ENCODE measurements at regions not wholly inside any gene's neighbourhood (a gene's known extent, or its start where the extent isn't known, plus 50 kb on each side); places are given as distances from the start of the nearest gene placed in this dataset.

DNA sequence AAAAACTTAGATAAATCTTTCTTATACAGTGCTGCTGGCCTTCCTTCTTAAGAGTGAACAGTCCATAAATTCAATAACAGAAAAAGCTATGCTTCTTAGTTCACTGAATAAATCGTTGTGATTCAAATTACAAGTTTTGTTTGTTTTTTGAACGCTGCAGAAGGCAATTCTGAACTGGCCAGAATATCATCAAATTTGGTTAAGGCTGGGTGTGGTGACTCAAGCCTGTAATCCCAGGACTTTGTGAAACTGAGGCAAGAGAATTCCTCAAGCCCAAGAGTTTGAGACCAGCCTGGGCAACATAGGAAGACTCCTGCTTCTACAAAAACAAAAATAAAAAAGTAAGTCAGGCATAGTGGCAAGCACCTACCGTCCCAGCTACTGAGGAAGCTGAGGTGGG is 111.2 kb upstream of the SLC39A10 start:
- POLR2A ChIA-PET = no interaction called here
- Histone ChIP-seq H3K9ac (replicated peaks; ENCODE audit: extremely low read depth, insufficient read depth, low read length) (no peak overlapping the region), H3K27ac (ENCODE audit: insufficient read depth, low read depth, low read length) (no peak overlapping the region), H3K27me3 (ENCODE audit: control insufficient read depth in 2 of 2, insufficient read depth in 2 of 2, low read length in 2 of 2) (no peaks in the 10 kb centered on the region), H3K9me1 (replicated peaks; ENCODE audit: control insufficient read depth, extremely low read depth, insufficient read depth, low read length) (no peaks in the 10 kb centered on the region), H3K4me2 (ENCODE audit: insufficient read depth, low read length) (no peak overlapping the region), H3K4me3 (replicated peaks in 1 of 3; ENCODE audit: insufficient read depth in 1 of 3, low read depth in 1 of 3, low read length in 3 of 3) (no peak overlapping the region), H3K36me3 (ENCODE audit: control insufficient read depth in 2 of 2, extremely low read depth in 1 of 2, insufficient read depth in 2 of 2, low read length in 2 of 2) (no peaks in the 10 kb centered on the region), H3K79me2 (ENCODE audit: control insufficient read depth, insufficient read depth, low read length) (no peaks in the 10 kb centered on the region), H3K4me1 (ENCODE audit: control insufficient read depth, extremely low read depth, insufficient read depth, low read length) (peaks cover 9% of the 10 kb centered on the region), H3K9me3 (replicated peaks; ENCODE audit: control insufficient read depth, insufficient read depth, low read length) (no peaks in the 10 kb centered on the region), H2AFZ (ENCODE audit: low read depth, low read length) (no peak overlapping the region), H4K20me1 (replicated peaks; ENCODE audit: control insufficient read depth, extremely low read depth, insufficient read depth, low read length) (no peaks in the 10 kb centered on the region)
- dilution Hi-C loops (cut with MboI; ENCODE audit: extremely low pct_ligation_motif_present, low sequenced_read_pairs) = no loop called here
- CTCF ChIA-PET = no interaction called here
- no peak for TF ChIP-seq MYC (IDR thresholded peaks at IDR 0.05; ENCODE audit: low read depth, low read length)
- TF ChIP-seq POLR2AphosphoS5 (IDR thresholded peaks at IDR 0.05; ENCODE audit: insufficient read depth, low read depth, low read length) = no peak
- TF ChIP-seq CTCF (IDR thresholded peaks at IDR 0.05; ENCODE audit: extremely low read depth in 1 of 2, insufficient read depth in 1 of 2, low read depth in 1 of 2, low read length in 2 of 2) = no peak
- TF ChIP-seq GATA2 (IDR thresholded peaks at IDR 0.05; ENCODE audit: insufficient read depth, insufficient read length, low read depth, low read length) = no peak
- BruUV-seq (replicated peaks) = no TSS peak
- no peak for FAIRE-seq
- intact Hi-C loops (cut with micrococcal nuclease) = no loop called here
- no peak for DNase-seq (ENCODE audit: low read depth, low spot score)

Measured in endothelial cell of umbilical vein (primary cell).